ENCODE measurements at regions not wholly inside any gene's neighbourhood (a gene's known extent, or its start where the extent isn't known, plus 50 kb on each side); places are given as distances from the start of the nearest gene placed in this dataset.

DNA sequence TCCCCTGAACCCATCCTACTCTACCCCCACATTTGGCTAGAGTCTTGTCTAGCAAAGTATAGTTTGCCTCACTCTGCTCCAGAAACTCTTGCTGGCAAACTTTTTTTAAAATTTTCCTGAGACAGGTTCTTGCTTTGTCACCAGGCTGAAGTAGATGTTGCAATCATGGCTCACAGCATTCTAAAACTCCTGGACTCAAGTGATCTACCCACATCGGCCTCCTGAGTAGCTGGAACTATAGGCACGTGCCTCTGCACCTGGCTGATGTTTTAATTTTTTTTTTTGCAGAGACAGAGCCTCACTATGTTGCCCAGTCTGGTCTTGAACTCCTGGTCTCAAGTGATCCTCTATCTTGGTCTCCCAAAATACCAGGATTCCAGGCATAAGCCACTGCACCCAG lies 175.8 kb upstream of the FBXL17 start:
- peaks cover 13% of the 10 kb centered on the region for H3K4me1 Mint-ChIP-seq
- no peaks in the 10 kb centered on the region for H4K20me1 ChIP-seq (ENCODE audit: low read depth)
- H3K27ac Mint-ChIP-seq, result no peak overlapping the region
- H3F3A ChIP-seq (ENCODE audit: low read depth), result no peaks in the 10 kb centered on the region
- no peak overlapping the region for H3K4me3 Mint-ChIP-seq
- no peak overlapping the region for H3K27ac ChIP-seq
- H3K9me3 Mint-ChIP-seq, result peaks cover 2% of the 10 kb centered on the region
- no peak for TF ChIP-seq EZH2 (IDR thresholded peaks at IDR 0.05)
- TF ChIP-seq, protein P1, sequence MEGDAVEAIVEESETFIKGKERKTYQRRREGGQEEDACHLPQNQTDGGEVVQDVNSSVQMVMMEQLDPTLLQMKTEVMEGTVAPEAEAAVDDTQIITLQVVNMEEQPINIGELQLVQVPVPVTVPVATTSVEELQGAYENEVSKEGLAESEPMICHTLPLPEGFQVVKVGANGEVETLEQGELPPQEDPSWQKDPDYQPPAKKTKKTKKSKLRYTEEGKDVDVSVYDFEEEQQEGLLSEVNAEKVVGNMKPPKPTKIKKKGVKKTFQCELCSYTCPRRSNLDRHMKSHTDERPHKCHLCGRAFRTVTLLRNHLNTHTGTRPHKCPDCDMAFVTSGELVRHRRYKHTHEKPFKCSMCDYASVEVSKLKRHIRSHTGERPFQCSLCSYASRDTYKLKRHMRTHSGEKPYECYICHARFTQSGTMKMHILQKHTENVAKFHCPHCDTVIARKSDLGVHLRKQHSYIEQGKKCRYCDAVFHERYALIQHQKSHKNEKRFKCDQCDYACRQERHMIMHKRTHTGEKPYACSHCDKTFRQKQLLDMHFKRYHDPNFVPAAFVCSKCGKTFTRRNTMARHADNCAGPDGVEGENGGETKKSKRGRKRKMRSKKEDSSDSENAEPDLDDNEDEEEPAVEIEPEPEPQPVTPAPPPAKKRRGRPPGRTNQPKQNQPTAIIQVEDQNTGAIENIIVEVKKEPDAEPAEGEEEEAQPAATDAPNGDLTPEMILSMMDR (IDR thresholded peaks at IDR 0.05), result no peak
- no peak for TF ChIP-seq EZH2phosphoT487 (IDR thresholded peaks at IDR 0.05)
- no peak for DNase-seq (ENCODE audit: low spot score)
- no peaks in the 10 kb centered on the region for H3K9me3 ChIP-seq (ENCODE audit: low read depth)
- H3K4me3 ChIP-seq, result no peak overlapping the region
- no peaks in the 10 kb centered on the region for H3K79me2 ChIP-seq (ENCODE audit: low read depth)
- H3K27me3 ChIP-seq, result no peaks in the 10 kb centered on the region
- no peaks in the 10 kb centered on the region for H3K4me1 ChIP-seq
- peaks cover 2% of the 10 kb centered on the region for H3K27me3 Mint-ChIP-seq (ENCODE audit: insufficient read depth, low read depth)
- H3K9ac ChIP-seq, result no peak overlapping the region
- no peaks in the 10 kb centered on the region for H3K36me3 ChIP-seq
- H3K36me3 Mint-ChIP-seq, result no peaks in the 10 kb centered on the region
- H3K4me2 ChIP-seq, result no peak overlapping the region
- no peak overlapping the region for H2AFZ ChIP-seq (replicated peaks)

DNA sequence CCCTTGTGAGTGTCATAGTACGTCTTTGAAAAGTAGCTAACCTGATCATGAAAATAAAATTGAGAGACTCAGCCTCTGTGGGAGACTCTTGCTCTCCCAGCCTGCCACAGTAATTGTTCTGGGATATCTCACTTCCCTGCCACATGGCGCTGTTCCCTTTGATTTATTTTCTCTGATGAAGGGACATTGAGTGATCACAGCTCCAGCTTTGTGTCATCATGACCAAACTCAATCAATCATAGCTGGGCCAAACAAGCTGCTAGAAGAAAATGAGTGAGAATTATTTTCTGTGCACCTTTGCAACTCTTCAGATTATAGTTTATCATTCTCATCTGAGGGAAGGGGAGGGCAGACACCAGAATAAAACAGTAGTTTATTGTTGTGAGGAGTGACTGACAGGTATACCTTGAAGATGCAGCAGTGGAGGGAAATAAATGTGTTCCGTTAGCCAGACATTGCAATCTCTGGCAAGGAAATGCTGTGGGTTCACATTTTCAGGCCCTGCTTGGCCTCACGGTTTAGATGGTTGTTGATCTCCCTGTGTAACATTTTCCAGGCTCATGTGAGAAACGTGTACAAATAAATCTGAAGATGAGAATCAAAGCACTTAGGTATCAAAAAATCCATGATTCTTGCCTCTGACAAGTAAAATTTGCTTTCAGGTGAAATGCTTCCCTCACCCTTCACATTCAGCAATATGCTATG lies 174.7 kb upstream of the FBXL17 start:
- no peak overlapping the region for H3K4me3 ChIP-seq
- H3K4me1 ChIP-seq, result no peaks in the 10 kb centered on the region
- H3K27ac ChIP-seq, result no peak overlapping the region
- no peaks in the 10 kb centered on the region for H3K9me3 ChIP-seq (ENCODE audit: low read depth)
- no peak overlapping the region for H3K4me3 Mint-ChIP-seq
- peaks cover 2% of the 10 kb centered on the region for H3K9me3 Mint-ChIP-seq
- TF ChIP-seq EZH2phosphoT487 (IDR thresholded peaks at IDR 0.05) (no peak), EZH2 (IDR thresholded peaks at IDR 0.05) (no peak)
- TF ChIP-seq, protein P1 (IDR thresholded peaks at IDR 0.05), result no peak
- H4K20me1 ChIP-seq (ENCODE audit: low read depth), result no peaks in the 10 kb centered on the region
- no peak for DNase-seq (ENCODE audit: low spot score)
- H3K36me3 Mint-ChIP-seq, result no peaks in the 10 kb centered on the region
- no peaks in the 10 kb centered on the region for H3F3A ChIP-seq (ENCODE audit: low read depth)
- no peaks in the 10 kb centered on the region for H3K79me2 ChIP-seq (ENCODE audit: low read depth)
- peaks cover 4% of the 10 kb centered on the region for H3K4me1 Mint-ChIP-seq
- H3K27me3 Mint-ChIP-seq (ENCODE audit: insufficient read depth, low read depth), result peaks cover 2% of the 10 kb centered on the region
- no peaks in the 10 kb centered on the region for H3K36me3 ChIP-seq
- H3K27me3 ChIP-seq, result no peaks in the 10 kb centered on the region
- no peak overlapping the region for H3K27ac Mint-ChIP-seq
- no peak overlapping the region for H2AFZ ChIP-seq (replicated peaks)
- no peak overlapping the region for H3K9ac ChIP-seq
- no peak overlapping the region for H3K4me2 ChIP-seq

- Histone ChIP-seq H3K9ac (no peak overlapping the region), H3K27ac (no peak overlapping the region), H2AFZ (replicated peaks) (no peak overlapping the region), H3K36me3 (no peaks in the 10 kb centered on the region), H3F3A (ENCODE audit: low read depth) (no peaks in the 10 kb centered on the region), H3K4me3 (no peak overlapping the region), H3K9me3 (ENCODE audit: low read depth) (no peaks in the 10 kb centered on the region), H3K79me2 (ENCODE audit: low read depth) (no peaks in the 10 kb centered on the region), H4K20me1 (ENCODE audit: low read depth) (no peaks in the 10 kb centered on the region), H3K27me3 (no peaks in the 10 kb centered on the region), H3K4me2 (no peak overlapping the region), H3K4me1 (no peaks in the 10 kb centered on the region)
- no peaks in the 10 kb centered on the region for H3K9me3 Mint-ChIP-seq
- no peak overlapping the region for H3K4me3 Mint-ChIP-seq
- no peaks in the 10 kb centered on the region for H3K4me1 Mint-ChIP-seq
- no peak for DNase-seq (ENCODE audit: low spot score)
- H3K36me3 Mint-ChIP-seq, result no peaks in the 10 kb centered on the region
- no peak for TF ChIP-seq EZH2phosphoT487 (IDR thresholded peaks at IDR 0.05)
- TF ChIP-seq EZH2 (IDR thresholded peaks at IDR 0.05), result no peak
- TF ChIP-seq, protein P1 (IDR thresholded peaks at IDR 0.05), result no peak
- no peaks in the 10 kb centered on the region for H3K27me3 Mint-ChIP-seq (ENCODE audit: insufficient read depth, low read depth)
- no peak overlapping the region for H3K27ac Mint-ChIP-seq
Observed at GRCh38 chr5:108548684-108549596, 167.0 kb upstream of the FBXL17 start.

Measured in neural progenitor cell (in vitro differentiated cells).